ENCODE measurements at regions not wholly inside any gene's neighbourhood (a gene's known extent, or its start where the extent isn't known, plus 50 kb on each side); places are given as distances from the start of the nearest gene placed in this dataset.

DNA sequence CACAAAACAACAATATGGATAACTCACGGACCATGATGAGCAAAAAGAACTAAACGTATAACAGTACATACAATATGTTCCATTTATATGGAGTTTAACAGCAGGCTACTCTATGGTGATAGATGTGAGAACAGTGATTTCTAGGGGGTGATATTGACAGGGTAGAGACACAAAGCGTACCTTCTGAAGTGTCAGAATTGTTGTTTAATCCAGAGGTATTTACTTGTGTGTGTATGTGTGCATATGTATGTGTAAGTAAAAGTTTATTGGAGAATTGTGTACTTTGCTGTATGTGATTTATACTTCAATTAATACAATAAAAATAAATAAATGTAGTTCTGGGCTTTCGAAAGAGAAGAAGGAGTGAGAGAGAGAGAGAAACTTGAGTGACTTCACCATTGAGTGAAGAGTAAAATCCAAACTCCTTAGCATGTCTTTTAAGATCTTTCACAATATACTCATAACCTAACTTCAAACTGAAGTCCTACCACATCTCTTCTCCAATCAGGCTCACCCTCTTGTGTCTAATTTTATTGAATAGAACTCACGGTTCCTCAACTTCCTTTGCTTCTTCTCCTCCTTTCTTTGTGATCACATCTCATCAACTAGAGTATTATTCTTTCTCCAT lies 126.0 kb upstream of the KLF7 start:
- no peak for TF ChIP-seq EZH2phosphoT487 (conservative IDR thresholded peaks at IDR 0.05; ENCODE audit: low read length)
- TF ChIP-seq, protein P1, sequence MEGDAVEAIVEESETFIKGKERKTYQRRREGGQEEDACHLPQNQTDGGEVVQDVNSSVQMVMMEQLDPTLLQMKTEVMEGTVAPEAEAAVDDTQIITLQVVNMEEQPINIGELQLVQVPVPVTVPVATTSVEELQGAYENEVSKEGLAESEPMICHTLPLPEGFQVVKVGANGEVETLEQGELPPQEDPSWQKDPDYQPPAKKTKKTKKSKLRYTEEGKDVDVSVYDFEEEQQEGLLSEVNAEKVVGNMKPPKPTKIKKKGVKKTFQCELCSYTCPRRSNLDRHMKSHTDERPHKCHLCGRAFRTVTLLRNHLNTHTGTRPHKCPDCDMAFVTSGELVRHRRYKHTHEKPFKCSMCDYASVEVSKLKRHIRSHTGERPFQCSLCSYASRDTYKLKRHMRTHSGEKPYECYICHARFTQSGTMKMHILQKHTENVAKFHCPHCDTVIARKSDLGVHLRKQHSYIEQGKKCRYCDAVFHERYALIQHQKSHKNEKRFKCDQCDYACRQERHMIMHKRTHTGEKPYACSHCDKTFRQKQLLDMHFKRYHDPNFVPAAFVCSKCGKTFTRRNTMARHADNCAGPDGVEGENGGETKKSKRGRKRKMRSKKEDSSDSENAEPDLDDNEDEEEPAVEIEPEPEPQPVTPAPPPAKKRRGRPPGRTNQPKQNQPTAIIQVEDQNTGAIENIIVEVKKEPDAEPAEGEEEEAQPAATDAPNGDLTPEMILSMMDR (IDR thresholded peaks at IDR 0.05; ENCODE audit: insufficient read depth, low read length, poor library complexity, severe bottlenecking), result no peak
- Histone ChIP-seq H3K9me3 (ENCODE audit: insufficient read depth, low read length) (no peaks in the 10 kb centered on the region), H3K9ac (ENCODE audit: low read length) (no peak overlapping the region), H4K20me1 (ENCODE audit: low read depth, low read length) (no peaks in the 10 kb centered on the region), H3K27me3 (ENCODE audit: low read length) (no peaks in the 10 kb centered on the region), H2AFZ (ENCODE audit: low read depth, low read length, severe bottlenecking) (no peak overlapping the region), H3K4me3 (ENCODE audit: insufficient read depth, low read length, poor library complexity, severe bottlenecking) (no peak overlapping the region), H3K27ac (ENCODE audit: low read depth, low read length) (no peak overlapping the region), H3K36me3 (ENCODE audit: low read length) (no peaks in the 10 kb centered on the region), H3K79me2 (ENCODE audit: insufficient read depth, low read length) (no peaks in the 10 kb centered on the region), H3F3A (ENCODE audit: insufficient read depth) (no peaks in the 10 kb centered on the region), H3K4me2 (ENCODE audit: low read depth, low read length, poor library complexity, severe bottlenecking) (no peak overlapping the region), H3K9me2 (replicated peaks; ENCODE audit: insufficient read depth, low read length) (no peaks in the 10 kb centered on the region)

DNA sequence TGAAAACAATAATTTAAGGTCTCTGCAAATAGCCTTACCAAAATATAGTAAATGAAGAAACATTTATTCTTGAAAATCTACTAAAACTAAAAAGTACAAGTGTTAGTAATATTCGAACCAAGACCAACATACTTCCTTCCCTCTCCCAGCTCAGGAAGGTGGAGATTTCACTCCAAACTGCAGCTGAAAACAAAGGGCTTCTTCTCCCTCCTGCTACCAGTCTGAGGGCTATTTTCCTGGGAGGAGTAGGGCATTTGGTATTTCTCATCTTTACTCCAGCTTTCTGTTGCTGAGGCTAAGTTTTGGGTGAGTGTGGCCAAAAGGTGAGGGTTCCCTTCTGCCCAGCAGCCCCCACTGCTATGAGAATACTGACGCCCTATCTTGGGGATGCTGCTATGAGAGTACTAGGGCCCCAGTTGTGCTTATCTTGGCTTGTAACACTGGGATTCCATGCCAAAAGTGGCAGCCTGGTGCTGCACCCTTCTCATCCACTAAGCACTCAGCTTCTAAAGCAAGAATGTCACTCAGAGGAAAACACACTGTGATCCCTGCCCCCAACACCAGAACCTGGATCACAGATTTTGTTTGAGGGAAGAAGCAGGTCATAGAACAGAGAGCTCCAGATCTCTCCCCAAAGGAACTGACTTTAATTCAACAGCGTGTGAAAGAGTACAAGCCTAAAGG lies 130.7 kb upstream of the KLF7 start:
- TF ChIP-seq EZH2phosphoT487 (conservative IDR thresholded peaks at IDR 0.05; ENCODE audit: low read length), result no peak
- TF ChIP-seq, protein P1 (IDR thresholded peaks at IDR 0.05; ENCODE audit: insufficient read depth, low read length, poor library complexity, severe bottlenecking), result no peak
- Histone ChIP-seq H3K4me2 (ENCODE audit: low read depth, low read length, poor library complexity, severe bottlenecking) (no peak overlapping the region), H3K27me3 (ENCODE audit: low read length) (no peaks in the 10 kb centered on the region), H3K79me2 (ENCODE audit: insufficient read depth, low read length) (no peaks in the 10 kb centered on the region), H3K4me3 (ENCODE audit: insufficient read depth, low read length, poor library complexity, severe bottlenecking) (no peak overlapping the region), H3K9me3 (ENCODE audit: insufficient read depth, low read length) (no peaks in the 10 kb centered on the region), H3K9ac (ENCODE audit: low read length) (no peak overlapping the region), H3K9me2 (replicated peaks; ENCODE audit: insufficient read depth, low read length) (no peaks in the 10 kb centered on the region), H3K36me3 (ENCODE audit: low read length) (no peaks in the 10 kb centered on the region), H3K27ac (ENCODE audit: low read depth, low read length) (no peak overlapping the region), H2AFZ (ENCODE audit: low read depth, low read length, severe bottlenecking) (no peak overlapping the region), H3F3A (ENCODE audit: insufficient read depth) (no peaks in the 10 kb centered on the region), H4K20me1 (ENCODE audit: low read depth, low read length) (no peaks in the 10 kb centered on the region)

DNA sequence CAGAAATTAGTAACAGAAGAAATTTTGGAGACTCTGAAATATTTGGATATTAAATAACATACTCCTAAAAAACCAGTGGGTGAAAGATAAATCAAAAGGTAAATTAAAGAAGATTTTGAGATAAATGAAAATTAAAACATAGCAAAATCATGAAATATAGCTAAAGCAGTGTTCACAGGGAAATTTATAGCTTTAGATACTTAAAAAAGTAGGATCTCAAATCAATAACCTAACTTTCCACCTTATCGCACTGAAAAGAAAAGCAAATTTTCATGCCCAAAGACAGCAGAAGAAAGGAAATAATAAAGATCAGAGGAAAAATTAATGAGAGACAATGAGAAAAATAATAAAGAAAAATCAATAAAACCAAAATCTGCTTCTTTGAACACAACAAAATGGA lies 135.1 kb upstream of the KLF7 start:
- H3F3A ChIP-seq (ENCODE audit: insufficient read depth), result no peaks in the 10 kb centered on the region
- no peak for TF ChIP-seq EZH2phosphoT487 (conservative IDR thresholded peaks at IDR 0.05; ENCODE audit: low read length)
- TF ChIP-seq, protein P1 (IDR thresholded peaks at IDR 0.05; ENCODE audit: insufficient read depth, low read length, poor library complexity, severe bottlenecking), result no peak
- H2AFZ ChIP-seq (ENCODE audit: low read depth, low read length, severe bottlenecking), result no peak overlapping the region
- no peak overlapping the region for H3K4me2 ChIP-seq (ENCODE audit: low read depth, low read length, poor library complexity, severe bottlenecking)
- H3K9me2 ChIP-seq (replicated peaks; ENCODE audit: insufficient read depth, low read length), result no peaks in the 10 kb centered on the region
- no peak overlapping the region for H3K4me3 ChIP-seq (ENCODE audit: insufficient read depth, low read length, poor library complexity, severe bottlenecking)
- H3K27ac ChIP-seq (ENCODE audit: low read depth, low read length), result no peak overlapping the region
- no peak overlapping the region for H3K9ac ChIP-seq (ENCODE audit: low read length)
- no peaks in the 10 kb centered on the region for H3K79me2 ChIP-seq (ENCODE audit: insufficient read depth, low read length)
- H3K9me3 ChIP-seq (ENCODE audit: insufficient read depth, low read length), result no peaks in the 10 kb centered on the region
- no peaks in the 10 kb centered on the region for H4K20me1 ChIP-seq (ENCODE audit: low read depth, low read length)
- H3K36me3 ChIP-seq (ENCODE audit: low read length), result no peaks in the 10 kb centered on the region
- no peaks in the 10 kb centered on the region for H3K27me3 ChIP-seq (ENCODE audit: low read length)

All from SU-DHL-6 (cell line).